ENCODE measurements at regions not wholly inside any gene's neighbourhood (a gene's known extent, or its start where the extent isn't known, plus 50 kb on each side); places are given as distances from the start of the nearest gene placed in this dataset.
A peak's percentile ranks its signal among the peaks of the same experiment; 100 is the strongest.

DNA sequence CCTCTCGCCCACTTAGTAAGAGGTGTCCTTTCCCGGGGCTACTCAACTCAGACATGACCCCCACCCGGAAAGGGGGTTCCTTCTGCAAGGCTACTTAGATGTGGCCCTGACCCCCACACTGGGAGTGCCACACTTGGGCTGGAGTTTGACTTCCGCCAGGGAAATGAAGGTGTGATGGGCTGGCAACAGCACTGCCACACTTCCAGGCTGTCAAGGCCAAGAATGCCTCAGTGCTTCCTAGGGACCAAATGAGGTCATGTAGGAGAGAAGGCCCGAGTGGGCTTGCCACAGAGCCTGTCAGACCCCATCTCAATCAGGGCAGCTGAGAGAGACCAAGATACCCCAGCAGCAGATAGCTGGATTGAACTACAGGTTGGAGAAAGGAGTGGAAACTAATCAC lies 55.5 kb downstream of the DRD1 start:
- ChIA-PET POLR2A (no interaction called here), CTCF (no interaction called here)
- Mint-ChIP-seq H3K4me1 (peaks cover 7% of the 10 kb centered on the region), H3K27ac (no peak overlapping the region), H3K4me3 (no peak overlapping the region), H3K36me3 (no peaks in the 10 kb centered on the region), H3K9me3 (no peaks in the 10 kb centered on the region), H3K27me3 (ENCODE audit: low read depth) (no peaks in the 10 kb centered on the region)
- ATAC-seq = no peak
- no peak for DNase-seq (ENCODE audit: low spot score)
- TF ChIP-seq FOXP1 (CRISPR knock-in tag; IDR thresholded peaks at IDR 0.05; ENCODE audit: borderline replicate concordance) (no peak), ELF4 (CRISPR knock-in tag; IDR thresholded peaks at IDR 0.05; ENCODE audit: low read depth) (no peak), OVOL2 (CRISPR knock-in tag; IDR thresholded peaks at IDR 0.05; ENCODE audit: borderline replicate concordance) (no peak), ZNF396 (CRISPR knock-in tag; IDR thresholded peaks at IDR 0.05; ENCODE audit: borderline replicate concordance) (no peak), TCF7 (CRISPR knock-in tag; IDR thresholded peaks at IDR 0.05; ENCODE audit: low read depth) (no peak), ZNF232 (CRISPR knock-in tag; IDR thresholded peaks at IDR 0.05) (no peak), MYBL2 (CRISPR knock-in tag; IDR thresholded peaks at IDR 0.05) (no peak), GABPB1 (CRISPR knock-in tag; IDR thresholded peaks at IDR 0.05) (no peak), ZNF416 (CRISPR knock-in tag; IDR thresholded peaks at IDR 0.05) (no peak), NFATC4 (CRISPR knock-in tag; IDR thresholded peaks at IDR 0.05) (no peak), ZNF121 (CRISPR knock-in tag; IDR thresholded peaks at IDR 0.05) (no peak), HMGA2 (CRISPR knock-in tag; IDR thresholded peaks at IDR 0.05) (no peak), SP1 (CRISPR knock-in tag; conservative IDR thresholded peaks at IDR 0.05) (no peak), CREB1 (CRISPR knock-in tag; IDR thresholded peaks at IDR 0.05) (no peak), NFYB (CRISPR knock-in tag; conservative IDR thresholded peaks at IDR 0.05; ENCODE audit: low read depth) (no peak)
- TF ChIP-seq, protein P1, sequence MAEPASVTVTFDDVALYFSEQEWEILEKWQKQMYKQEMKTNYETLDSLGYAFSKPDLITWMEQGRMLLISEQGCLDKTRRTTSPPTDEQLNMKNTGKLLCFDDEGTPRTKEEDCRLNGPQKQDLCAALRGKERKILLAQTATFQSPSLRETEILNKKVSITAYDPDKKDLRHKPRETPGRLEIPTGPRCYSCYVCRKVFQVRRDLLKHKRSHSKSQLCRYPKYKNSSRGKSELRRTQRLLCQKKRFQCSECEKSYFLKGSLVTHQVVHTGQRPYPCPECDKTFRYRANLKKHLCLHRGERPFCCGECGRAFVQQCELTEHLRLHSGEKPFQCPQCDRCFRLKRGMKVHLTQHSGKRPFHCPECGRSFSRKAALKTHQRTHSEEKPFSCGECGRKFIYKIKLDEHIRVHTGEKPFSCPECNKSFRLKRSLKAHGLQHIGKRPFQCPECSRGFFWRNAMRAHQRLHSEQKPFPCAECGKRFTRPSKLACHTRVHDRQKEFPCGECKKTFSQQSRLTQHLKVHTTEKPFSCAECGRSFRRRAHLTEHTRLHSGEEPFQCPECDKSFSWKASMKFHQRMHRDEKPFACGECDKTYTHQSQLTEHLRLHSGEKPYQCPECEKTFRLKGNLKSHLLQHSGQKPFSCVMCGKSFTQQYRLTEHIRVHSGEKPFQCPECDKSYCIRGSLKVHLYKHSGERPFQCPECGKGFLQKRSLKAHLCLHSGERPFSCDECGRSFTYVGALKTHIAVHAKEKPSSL (CRISPR knock-in tag; conservative IDR thresholded peaks at IDR 0.05) = no peak
- TF ChIP-seq, protein P2, sequence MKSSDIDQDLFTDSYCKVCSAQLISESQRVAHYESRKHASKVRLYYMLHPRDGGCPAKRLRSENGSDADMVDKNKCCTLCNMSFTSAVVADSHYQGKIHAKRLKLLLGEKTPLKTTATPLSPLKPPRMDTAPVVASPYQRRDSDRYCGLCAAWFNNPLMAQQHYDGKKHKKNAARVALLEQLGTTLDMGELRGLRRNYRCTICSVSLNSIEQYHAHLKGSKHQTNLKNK (CRISPR knock-in tag; IDR thresholded peaks at IDR 0.05) = no peak
- TF ChIP-seq, protein P3, sequence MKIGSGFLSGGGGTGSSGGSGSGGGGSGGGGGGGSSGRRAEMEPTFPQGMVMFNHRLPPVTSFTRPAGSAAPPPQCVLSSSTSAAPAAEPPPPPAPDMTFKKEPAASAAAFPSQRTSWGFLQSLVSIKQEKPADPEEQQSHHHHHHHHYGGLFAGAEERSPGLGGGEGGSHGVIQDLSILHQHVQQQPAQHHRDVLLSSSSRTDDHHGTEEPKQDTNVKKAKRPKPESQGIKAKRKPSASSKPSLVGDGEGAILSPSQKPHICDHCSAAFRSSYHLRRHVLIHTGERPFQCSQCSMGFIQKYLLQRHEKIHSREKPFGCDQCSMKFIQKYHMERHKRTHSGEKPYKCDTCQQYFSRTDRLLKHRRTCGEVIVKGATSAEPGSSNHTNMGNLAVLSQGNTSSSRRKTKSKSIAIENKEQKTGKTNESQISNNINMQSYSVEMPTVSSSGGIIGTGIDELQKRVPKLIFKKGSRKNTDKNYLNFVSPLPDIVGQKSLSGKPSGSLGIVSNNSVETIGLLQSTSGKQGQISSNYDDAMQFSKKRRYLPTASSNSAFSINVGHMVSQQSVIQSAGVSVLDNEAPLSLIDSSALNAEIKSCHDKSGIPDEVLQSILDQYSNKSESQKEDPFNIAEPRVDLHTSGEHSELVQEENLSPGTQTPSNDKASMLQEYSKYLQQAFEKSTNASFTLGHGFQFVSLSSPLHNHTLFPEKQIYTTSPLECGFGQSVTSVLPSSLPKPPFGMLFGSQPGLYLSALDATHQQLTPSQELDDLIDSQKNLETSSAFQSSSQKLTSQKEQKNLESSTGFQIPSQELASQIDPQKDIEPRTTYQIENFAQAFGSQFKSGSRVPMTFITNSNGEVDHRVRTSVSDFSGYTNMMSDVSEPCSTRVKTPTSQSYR (CRISPR knock-in tag; IDR thresholded peaks at IDR 0.05) = no peak
- TF ChIP-seq, protein P4, sequence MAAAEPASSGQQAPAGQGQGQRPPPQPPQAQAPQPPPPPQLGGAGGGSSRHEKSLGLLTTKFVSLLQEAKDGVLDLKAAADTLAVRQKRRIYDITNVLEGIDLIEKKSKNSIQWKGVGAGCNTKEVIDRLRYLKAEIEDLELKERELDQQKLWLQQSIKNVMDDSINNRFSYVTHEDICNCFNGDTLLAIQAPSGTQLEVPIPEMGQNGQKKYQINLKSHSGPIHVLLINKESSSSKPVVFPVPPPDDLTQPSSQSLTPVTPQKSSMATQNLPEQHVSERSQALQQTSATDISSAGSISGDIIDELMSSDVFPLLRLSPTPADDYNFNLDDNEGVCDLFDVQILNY (CRISPR knock-in tag; IDR thresholded peaks at IDR 0.05) = no peak
- TF ChIP-seq, protein P5, sequence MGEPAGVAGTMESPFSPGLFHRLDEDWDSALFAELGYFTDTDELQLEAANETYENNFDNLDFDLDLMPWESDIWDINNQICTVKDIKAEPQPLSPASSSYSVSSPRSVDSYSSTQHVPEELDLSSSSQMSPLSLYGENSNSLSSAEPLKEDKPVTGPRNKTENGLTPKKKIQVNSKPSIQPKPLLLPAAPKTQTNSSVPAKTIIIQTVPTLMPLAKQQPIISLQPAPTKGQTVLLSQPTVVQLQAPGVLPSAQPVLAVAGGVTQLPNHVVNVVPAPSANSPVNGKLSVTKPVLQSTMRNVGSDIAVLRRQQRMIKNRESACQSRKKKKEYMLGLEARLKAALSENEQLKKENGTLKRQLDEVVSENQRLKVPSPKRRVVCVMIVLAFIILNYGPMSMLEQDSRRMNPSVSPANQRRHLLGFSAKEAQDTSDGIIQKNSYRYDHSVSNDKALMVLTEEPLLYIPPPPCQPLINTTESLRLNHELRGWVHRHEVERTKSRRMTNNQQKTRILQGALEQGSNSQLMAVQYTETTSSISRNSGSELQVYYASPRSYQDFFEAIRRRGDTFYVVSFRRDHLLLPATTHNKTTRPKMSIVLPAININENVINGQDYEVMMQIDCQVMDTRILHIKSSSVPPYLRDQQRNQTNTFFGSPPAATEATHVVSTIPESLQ (CRISPR knock-in tag; IDR thresholded peaks at IDR 0.05) = no peak

DNA sequence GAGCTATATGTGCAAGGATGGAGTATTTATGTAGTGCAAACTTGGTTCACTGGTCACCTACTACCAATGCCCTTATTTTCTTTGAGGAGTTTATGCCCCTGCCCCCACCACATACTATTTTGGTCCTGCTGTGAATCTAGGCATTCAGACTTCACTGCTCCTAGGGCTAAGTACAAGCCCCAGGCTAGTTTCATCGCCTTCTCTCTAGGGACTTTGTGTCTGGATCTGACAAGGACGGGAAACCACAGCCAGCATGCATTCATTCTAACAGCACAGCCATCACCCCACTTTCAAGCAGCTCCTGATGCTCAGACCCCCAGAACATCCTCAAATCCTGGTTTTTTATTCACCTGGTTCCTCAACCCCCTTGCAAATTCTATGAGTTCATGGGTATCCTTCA lies 56.8 kb downstream of the DRD1 start:
- no peak overlapping the region for H3K4me3 Mint-ChIP-seq
- no peak overlapping the region for H3K27ac Mint-ChIP-seq
- no peaks in the 10 kb centered on the region for H3K36me3 Mint-ChIP-seq
- ATAC-seq = peak; percentile 41; the same call in 1 of the 2 replicates
- no peaks in the 10 kb centered on the region for H3K27me3 Mint-ChIP-seq (ENCODE audit: low read depth)
- DNase-seq (ENCODE audit: low spot score) = no peak
- CTCF ChIA-PET = no interaction called here
- H3K4me1 Mint-ChIP-seq = peaks cover 7% of the 10 kb centered on the region
- H3K9me3 Mint-ChIP-seq = no peaks in the 10 kb centered on the region
- POLR2A ChIA-PET = no interaction called here
- TF ChIP-seq, protein P6, sequence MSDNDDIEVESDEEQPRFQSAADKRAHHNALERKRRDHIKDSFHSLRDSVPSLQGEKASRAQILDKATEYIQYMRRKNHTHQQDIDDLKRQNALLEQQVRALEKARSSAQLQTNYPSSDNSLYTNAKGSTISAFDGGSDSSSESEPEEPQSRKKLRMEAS (CRISPR knock-in tag; IDR thresholded peaks at IDR 0.05) = no peak
- TF ChIP-seq, protein P7, sequence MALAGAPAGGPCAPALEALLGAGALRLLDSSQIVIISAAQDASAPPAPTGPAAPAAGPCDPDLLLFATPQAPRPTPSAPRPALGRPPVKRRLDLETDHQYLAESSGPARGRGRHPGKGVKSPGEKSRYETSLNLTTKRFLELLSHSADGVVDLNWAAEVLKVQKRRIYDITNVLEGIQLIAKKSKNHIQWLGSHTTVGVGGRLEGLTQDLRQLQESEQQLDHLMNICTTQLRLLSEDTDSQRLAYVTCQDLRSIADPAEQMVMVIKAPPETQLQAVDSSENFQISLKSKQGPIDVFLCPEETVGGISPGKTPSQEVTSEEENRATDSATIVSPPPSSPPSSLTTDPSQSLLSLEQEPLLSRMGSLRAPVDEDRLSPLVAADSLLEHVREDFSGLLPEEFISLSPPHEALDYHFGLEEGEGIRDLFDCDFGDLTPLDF (CRISPR knock-in tag; IDR thresholded peaks at IDR 0.05) = no peak
- no peak for TF ChIP-seq ATF1 (CRISPR knock-in tag; IDR thresholded peaks at IDR 0.05)
- TF ChIP-seq, protein P8, sequence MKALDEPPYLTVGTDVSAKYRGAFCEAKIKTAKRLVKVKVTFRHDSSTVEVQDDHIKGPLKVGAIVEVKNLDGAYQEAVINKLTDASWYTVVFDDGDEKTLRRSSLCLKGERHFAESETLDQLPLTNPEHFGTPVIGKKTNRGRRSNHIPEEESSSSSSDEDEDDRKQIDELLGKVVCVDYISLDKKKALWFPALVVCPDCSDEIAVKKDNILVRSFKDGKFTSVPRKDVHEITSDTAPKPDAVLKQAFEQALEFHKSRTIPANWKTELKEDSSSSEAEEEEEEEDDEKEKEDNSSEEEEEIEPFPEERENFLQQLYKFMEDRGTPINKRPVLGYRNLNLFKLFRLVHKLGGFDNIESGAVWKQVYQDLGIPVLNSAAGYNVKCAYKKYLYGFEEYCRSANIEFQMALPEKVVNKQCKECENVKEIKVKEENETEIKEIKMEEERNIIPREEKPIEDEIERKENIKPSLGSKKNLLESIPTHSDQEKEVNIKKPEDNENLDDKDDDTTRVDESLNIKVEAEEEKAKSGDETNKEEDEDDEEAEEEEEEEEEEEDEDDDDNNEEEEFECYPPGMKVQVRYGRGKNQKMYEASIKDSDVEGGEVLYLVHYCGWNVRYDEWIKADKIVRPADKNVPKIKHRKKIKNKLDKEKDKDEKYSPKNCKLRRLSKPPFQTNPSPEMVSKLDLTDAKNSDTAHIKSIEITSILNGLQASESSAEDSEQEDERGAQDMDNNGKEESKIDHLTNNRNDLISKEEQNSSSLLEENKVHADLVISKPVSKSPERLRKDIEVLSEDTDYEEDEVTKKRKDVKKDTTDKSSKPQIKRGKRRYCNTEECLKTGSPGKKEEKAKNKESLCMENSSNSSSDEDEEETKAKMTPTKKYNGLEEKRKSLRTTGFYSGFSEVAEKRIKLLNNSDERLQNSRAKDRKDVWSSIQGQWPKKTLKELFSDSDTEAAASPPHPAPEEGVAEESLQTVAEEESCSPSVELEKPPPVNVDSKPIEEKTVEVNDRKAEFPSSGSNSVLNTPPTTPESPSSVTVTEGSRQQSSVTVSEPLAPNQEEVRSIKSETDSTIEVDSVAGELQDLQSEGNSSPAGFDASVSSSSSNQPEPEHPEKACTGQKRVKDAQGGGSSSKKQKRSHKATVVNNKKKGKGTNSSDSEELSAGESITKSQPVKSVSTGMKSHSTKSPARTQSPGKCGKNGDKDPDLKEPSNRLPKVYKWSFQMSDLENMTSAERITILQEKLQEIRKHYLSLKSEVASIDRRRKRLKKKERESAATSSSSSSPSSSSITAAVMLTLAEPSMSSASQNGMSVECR (CRISPR knock-in tag; IDR thresholded peaks at IDR 0.05; ENCODE audit: borderline replicate concordance) = no peak

Data from WTC11 (cell line).